ENCODE measurements at regions not wholly inside any gene's neighbourhood (a gene's known extent, or its start where the extent isn't known, plus 50 kb on each side); places are given as distances from the start of the nearest gene placed in this dataset.

DNA sequence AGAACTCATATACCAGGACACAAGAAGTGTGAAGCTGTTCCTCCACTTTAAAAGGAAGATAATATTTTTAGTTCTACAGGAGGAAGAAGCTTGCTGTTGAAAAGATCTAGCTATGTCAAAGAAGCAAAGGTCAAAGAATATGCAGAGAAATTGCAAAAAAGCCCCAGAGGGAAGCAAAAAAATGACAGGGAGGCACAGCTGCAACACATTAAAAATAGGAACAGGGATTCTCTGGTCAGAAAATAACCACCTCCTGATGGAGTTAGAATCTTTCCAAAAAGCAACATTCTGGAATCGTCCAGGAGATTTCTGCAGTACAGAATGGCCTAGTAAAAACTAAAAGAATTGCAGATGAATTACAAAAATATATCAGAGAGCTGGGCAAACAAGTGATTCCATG lies 238.9 kb upstream of the PRMT6 start:
- no peak for TF ChIP-seq SIN3A (IDR thresholded peaks at IDR 0.05; ENCODE audit: borderline replicate concordance, insufficient read depth, low read length)
- no peak for TF ChIP-seq POLR2AphosphoS5 (IDR thresholded peaks at IDR 0.05; ENCODE audit: low read depth, low read length)
- TF ChIP-seq, protein P1, sequence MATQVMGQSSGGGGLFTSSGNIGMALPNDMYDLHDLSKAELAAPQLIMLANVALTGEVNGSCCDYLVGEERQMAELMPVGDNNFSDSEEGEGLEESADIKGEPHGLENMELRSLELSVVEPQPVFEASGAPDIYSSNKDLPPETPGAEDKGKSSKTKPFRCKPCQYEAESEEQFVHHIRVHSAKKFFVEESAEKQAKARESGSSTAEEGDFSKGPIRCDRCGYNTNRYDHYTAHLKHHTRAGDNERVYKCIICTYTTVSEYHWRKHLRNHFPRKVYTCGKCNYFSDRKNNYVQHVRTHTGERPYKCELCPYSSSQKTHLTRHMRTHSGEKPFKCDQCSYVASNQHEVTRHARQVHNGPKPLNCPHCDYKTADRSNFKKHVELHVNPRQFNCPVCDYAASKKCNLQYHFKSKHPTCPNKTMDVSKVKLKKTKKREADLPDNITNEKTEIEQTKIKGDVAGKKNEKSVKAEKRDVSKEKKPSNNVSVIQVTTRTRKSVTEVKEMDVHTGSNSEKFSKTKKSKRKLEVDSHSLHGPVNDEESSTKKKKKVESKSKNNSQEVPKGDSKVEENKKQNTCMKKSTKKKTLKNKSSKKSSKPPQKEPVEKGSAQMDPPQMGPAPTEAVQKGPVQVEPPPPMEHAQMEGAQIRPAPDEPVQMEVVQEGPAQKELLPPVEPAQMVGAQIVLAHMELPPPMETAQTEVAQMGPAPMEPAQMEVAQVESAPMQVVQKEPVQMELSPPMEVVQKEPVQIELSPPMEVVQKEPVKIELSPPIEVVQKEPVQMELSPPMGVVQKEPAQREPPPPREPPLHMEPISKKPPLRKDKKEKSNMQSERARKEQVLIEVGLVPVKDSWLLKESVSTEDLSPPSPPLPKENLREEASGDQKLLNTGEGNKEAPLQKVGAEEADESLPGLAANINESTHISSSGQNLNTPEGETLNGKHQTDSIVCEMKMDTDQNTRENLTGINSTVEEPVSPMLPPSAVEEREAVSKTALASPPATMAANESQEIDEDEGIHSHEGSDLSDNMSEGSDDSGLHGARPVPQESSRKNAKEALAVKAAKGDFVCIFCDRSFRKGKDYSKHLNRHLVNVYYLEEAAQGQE (IDR thresholded peaks at IDR 0.05; ENCODE audit: insufficient read depth in 1 of 2, low read depth in 2 of 2, low read length in 2 of 2): no peak
